ENCODE measurements at regions not wholly inside any gene's neighbourhood (a gene's known extent, or its start where the extent isn't known, plus 50 kb on each side); places are given as distances from the start of the nearest gene placed in this dataset.
"Not testable (repeated sequence)": the region's sequence is repeated elsewhere in the genome, so short reads cannot be mapped to it uniquely, and the experiment has no call there.

DNA sequence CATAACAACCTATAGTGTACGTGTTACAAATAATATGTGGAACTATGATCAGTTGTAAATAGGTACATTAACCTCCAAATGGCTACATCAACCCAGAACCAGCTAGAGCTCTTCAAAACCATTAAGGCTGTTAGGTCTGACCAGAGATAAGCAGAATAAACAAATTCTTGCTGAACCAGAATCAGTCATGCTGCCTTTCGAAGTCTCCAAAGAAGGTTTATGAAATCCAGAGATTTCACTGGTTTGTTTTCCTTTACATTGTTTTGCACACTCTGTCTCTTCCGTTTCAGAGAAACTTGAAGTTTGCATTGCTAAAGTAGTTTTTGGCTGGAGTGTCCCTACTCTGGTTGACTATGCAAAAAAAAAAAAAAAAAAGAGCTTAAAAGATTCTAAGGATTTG lies 177.3 kb upstream of the SLIT2 start:
- Histone ChIP-seq H3K27me3 (no peaks in the 10 kb centered on the region), H3K4me1 (no peaks in the 10 kb centered on the region), H3K9me3 (no peaks in the 10 kb centered on the region), H3K4me3 (no peak overlapping the region), H3K27ac (no peak overlapping the region), H3K36me3 (no peaks in the 10 kb centered on the region)
- WGBS, 2 donors, result 14 to 67% methylated on average over 3 of the region's 3 CpGs
- no peak for DNase-seq
- TF ChIP-seq, protein P1, sequence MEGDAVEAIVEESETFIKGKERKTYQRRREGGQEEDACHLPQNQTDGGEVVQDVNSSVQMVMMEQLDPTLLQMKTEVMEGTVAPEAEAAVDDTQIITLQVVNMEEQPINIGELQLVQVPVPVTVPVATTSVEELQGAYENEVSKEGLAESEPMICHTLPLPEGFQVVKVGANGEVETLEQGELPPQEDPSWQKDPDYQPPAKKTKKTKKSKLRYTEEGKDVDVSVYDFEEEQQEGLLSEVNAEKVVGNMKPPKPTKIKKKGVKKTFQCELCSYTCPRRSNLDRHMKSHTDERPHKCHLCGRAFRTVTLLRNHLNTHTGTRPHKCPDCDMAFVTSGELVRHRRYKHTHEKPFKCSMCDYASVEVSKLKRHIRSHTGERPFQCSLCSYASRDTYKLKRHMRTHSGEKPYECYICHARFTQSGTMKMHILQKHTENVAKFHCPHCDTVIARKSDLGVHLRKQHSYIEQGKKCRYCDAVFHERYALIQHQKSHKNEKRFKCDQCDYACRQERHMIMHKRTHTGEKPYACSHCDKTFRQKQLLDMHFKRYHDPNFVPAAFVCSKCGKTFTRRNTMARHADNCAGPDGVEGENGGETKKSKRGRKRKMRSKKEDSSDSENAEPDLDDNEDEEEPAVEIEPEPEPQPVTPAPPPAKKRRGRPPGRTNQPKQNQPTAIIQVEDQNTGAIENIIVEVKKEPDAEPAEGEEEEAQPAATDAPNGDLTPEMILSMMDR (IDR thresholded peaks at IDR 0.05), result no peak
- TF ChIP-seq EP300 (IDR thresholded peaks at IDR 0.05), result no peak
- no peak for TF ChIP-seq POLR2A (IDR thresholded peaks at IDR 0.05)
- TF ChIP-seq POLR2AphosphoS5 (IDR thresholded peaks at IDR 0.05), result no peak
- intact Hi-C loops (cut with DNase I), result no loop called here

DNA sequence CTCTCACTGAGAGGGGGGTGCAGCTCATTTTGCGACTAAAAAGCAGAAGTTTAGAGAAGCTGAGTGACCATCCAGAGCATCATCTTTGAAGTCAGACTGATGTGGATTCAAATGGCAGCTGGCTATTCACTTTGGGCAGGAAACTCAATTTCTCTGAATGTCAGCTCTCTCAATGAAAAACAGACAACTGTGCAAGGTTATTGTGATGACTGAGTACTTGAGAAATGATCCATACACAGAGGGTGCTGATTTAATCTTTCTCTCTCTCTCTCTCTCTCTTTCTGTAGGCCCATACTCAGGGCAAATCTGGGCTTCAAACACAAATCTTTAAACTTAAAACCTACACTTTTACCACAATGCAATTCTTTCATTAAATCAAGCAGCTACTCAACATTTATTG lies 185.8 kb upstream of the SLIT2 start:
- Histone ChIP-seq H3K27ac (no peak overlapping the region), H3K4me1 (no peaks in the 10 kb centered on the region), H3K36me3 (no peaks in the 10 kb centered on the region), H3K9me3 (no peaks in the 10 kb centered on the region), H3K4me3 (no peak overlapping the region), H3K27me3 (no peaks in the 10 kb centered on the region)
- TF ChIP-seq POLR2AphosphoS5 (IDR thresholded peaks at IDR 0.05) (no peak), POLR2A (IDR thresholded peaks at IDR 0.05) (no peak), EP300 (IDR thresholded peaks at IDR 0.05) (no peak)
- TF ChIP-seq, protein P1 (IDR thresholded peaks at IDR 0.05), result no peak
- no peak for DNase-seq
- WGBS, 2 donors, result 58 to 88% methylated on average over 1 of the region's 1 CpG
- intact Hi-C loops (cut with DNase I), result no loop called here

DNA sequence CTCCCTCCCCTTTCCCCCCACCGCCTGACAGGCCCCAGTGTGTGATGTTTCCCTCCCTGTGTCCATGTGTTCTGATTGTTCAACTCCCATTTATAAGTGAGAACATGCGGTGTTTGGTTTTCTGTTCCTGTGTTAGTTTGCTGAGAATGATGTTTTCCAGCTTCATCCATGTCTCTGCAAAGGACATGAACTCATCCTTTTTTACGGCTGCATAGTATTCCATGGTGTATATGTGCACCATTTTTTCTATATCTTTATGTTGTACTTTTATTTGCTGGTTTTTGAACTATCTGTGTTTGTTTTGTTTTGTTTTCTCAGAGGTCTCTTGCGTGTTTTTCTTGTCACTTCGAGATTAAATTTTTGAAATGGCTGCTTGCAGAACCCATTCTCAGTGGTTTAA lies 188.8 kb upstream of the SLIT2 start:
- H3K9me3 ChIP-seq; H3K36me3 ChIP-seq; H3K4me1 ChIP-seq; intact Hi-C loops (cut with DNase I); H3K27ac ChIP-seq; H3K4me3 ChIP-seq; H3K27me3 ChIP-seq; DNase-seq: not testable (repeated sequence)
- WGBS, 2 donors, result 93 to 95% methylated on average over 5 of the region's 5 CpGs

DNA sequence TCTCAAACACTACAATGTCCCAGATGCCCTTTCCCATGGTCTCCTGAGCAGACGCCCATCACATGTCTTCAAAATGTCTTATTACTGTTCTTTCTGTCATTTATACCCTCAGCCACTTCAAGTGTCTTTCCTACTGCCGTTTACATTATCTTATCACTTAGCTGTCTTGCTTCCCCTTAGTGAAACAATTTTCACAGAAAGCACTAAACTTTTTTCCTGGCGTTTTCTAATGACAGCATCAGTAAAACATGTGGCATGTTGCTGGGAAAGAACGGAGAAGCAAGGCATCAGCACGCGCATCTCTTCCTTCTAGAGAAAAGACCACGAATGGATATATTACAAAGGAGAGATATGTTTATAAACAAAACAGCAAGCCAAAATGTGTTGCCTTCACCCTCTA lies 189.7 kb upstream of the SLIT2 start:
- H3K9me3 ChIP-seq, result no peaks in the 10 kb centered on the region
- H3K36me3 ChIP-seq, result no peaks in the 10 kb centered on the region
- no peak for DNase-seq
- intact Hi-C loops (cut with DNase I), result no loop called here
- H3K27ac ChIP-seq, result no peak overlapping the region
- TF ChIP-seq POLR2A (IDR thresholded peaks at IDR 0.05) (no peak), POLR2AphosphoS5 (IDR thresholded peaks at IDR 0.05) (no peak), EP300 (IDR thresholded peaks at IDR 0.05) (no peak)
- TF ChIP-seq, protein P1 (IDR thresholded peaks at IDR 0.05), result no peak
- H3K4me1 ChIP-seq, result no peaks in the 10 kb centered on the region
- H3K4me3 ChIP-seq, result no peak overlapping the region
- WGBS, 2 donors, result 63 to 77% methylated on average over 7 of the region's 7 CpGs
- H3K27me3 ChIP-seq, result no peaks in the 10 kb centered on the region

DNA sequence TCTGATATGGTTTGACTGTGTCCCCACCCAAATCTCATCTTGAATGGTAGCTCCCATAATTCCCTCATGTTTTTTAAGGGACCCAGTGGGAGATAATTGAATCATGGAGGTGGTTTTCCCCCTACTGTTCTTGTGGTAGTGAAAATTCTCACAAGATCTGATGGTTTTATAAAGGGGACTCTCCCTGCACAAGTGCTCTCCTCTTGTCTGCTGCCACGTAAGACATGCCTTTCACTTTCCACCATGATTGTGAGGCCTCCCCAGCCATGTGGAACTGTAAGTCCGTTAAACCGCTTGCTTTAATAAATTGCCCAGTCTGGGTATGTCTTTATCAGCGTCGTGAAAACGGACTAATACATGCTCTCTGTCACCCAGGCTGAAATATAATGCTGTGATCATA lies 200.9 kb upstream of the SLIT2 start:
- H3K4me1 ChIP-seq, result no peaks in the 10 kb centered on the region
- TF ChIP-seq POLR2A (IDR thresholded peaks at IDR 0.05) (no peak), EP300 (IDR thresholded peaks at IDR 0.05) (no peak), POLR2AphosphoS5 (IDR thresholded peaks at IDR 0.05) (no peak)
- TF ChIP-seq, protein P1 (IDR thresholded peaks at IDR 0.05), result no peak
- H3K36me3 ChIP-seq, result no peaks in the 10 kb centered on the region
- H3K9me3 ChIP-seq, result no peaks in the 10 kb centered on the region
- DNase-seq, result no peak
- no peak overlapping the region for H3K4me3 ChIP-seq
- no peaks in the 10 kb centered on the region for H3K27me3 ChIP-seq
- WGBS, 2 donors, result 96% methylated on average over 6 of the region's 6 CpGs
- intact Hi-C loops (cut with DNase I), result no loop called here
- H3K27ac ChIP-seq, result no peak overlapping the region

All from sigmoid colon (tissue), 6 donors.